ENCODE measurements at regions not wholly inside any gene's neighbourhood (a gene's known extent, or its start where the extent isn't known, plus 50 kb on each side); places are given as distances from the start of the nearest gene placed in this dataset.
"Not testable (repeated sequence)": the region's sequence is repeated elsewhere in the genome, so short reads cannot be mapped to it uniquely, and the experiment has no call there.

DNA sequence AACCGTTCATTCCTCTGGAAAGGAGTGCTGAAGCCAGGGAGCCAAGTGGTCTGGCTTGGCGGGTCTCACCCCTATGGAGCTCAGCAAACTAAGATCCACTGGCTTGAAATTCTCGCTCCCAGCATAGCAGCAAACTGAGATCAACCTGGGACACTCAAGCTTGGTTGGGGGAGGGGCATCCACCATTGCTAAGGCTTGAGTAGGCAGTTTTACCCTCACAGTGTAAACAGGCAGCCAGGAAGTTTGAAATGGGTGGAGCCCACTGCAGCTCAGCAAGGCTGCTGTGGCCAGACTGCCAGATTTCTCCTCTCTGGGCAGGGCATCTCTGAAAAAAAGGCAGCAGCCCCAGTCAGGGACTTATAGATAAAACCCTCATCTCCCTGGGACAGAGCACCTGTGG lies 866.1 kb upstream of the ATXN7L3B start:
- DNase-seq; H3K27me3 ChIP-seq (ENCODE audit: insufficient read depth, low read length); H3K4me1 ChIP-seq (ENCODE audit: insufficient read depth, low read length); H3K27ac Mint-ChIP-seq; POLR2A ChIA-PET (ENCODE audit: partially characterized antibody); H3K27ac ChIP-seq (ENCODE audit: low read depth, low read length); H3K4me3 ChIP-seq (ENCODE audit: low read length in 2 of 2); H3K9me3 ChIP-seq (ENCODE audit: control insufficient read depth in 1 of 2, low read length in 2 of 2); CTCF ChIA-PET (ENCODE audit: partially characterized antibody); H3K27me3 Mint-ChIP-seq; H3K4me1 Mint-ChIP-seq; intact Hi-C loops (cut with micrococcal nuclease); H3K4me3 Mint-ChIP-seq; H3K36me3 Mint-ChIP-seq; H3K36me3 ChIP-seq (ENCODE audit: insufficient read depth, low read length): not testable (repeated sequence)
- peaks cover 2 to 16% (median 10%) of the 10 kb centered on the region in 8 donors for H3K9me3 Mint-ChIP-seq

DNA sequence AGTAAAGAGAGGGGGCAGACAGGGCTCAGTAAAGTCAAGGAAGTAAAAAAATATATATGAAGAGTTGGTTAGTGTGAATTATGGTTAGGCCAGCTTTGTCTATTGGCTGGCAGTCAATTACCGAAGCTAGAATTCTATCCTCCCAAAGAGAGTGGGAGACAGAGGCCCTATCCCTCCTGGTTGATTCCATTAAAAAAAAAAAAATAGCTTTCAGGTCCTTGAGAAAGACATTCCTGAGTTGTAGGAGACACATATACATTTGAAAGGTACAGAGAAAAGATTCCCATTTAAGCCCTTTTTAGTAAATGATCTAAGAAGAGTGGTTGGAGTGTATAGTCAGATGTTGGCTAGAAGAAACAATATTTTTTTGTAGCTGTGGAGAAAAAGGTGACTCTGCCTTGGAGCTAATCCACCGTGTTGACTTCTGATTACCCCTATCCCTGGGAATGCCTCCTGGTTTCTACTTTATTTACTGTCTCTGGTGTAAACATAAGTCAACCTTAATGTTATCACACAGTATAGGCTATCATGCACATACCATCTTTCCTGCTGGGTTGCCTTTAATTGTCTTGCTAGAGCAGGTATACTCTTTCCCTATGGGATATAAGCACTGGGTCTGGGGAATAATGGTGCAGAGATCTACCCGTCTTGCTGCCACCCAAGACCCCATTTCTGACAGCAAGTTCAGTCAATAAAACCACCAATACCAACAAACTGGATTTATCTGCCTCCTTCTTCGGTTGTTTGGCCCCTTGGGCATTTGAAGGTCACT lies 859.9 kb upstream of the ATXN7L3B start:
- intact Hi-C loops (cut with micrococcal nuclease) = no loop called here
- H3K9me3 ChIP-seq (ENCODE audit: control insufficient read depth in 1 of 2, low read length in 2 of 2) = no peaks in the 10 kb centered on the region

DNA sequence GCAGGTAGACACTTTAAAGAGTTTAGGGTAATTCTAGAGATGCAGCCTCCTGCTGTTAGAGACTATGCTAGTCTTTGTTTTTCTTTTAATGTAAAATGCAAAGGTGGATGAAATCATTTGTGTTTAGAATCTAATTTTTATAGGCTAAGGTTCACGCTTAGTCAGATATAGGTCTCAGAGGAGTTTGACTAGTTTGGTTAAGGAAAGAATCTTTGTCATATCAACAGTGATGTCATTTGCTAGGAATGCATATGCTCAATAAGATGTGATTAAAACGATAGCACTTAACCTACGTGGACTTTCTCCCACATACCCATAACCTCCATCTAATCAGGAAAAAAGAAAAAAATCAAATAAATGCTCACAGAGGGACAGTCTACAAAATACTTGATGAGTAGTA lies 859.3 kb upstream of the ATXN7L3B start:
- Mint-ChIP-seq H3K4me1 (no peaks in the 10 kb centered on the region), H3K4me3 (no peak overlapping the region), H3K9me3 (peaks cover 0 to 9% (median 5%) of the 10 kb centered on the region in 8 donors), H3K27ac (no peak overlapping the region), H3K27me3 (no peaks in the 10 kb centered on the region), H3K36me3 (no peaks in the 10 kb centered on the region)
- ChIA-PET POLR2A (ENCODE audit: partially characterized antibody) (no interaction called here), CTCF (ENCODE audit: partially characterized antibody) (no interaction called here)
- Histone ChIP-seq H3K9me3 (ENCODE audit: control insufficient read depth in 1 of 2, low read length in 2 of 2) (no peaks in the 10 kb centered on the region), H3K36me3 (ENCODE audit: insufficient read depth, low read length) (no peaks in the 10 kb centered on the region), H3K4me3 (ENCODE audit: low read length in 2 of 2) (no peak overlapping the region), H3K27me3 (ENCODE audit: insufficient read depth, low read length) (no peaks in the 10 kb centered on the region), H3K4me1 (ENCODE audit: insufficient read depth, low read length) (no peaks in the 10 kb centered on the region), H3K27ac (ENCODE audit: low read depth, low read length) (no peak overlapping the region)
- DNase-seq = no peak
- intact Hi-C loops (cut with micrococcal nuclease) = no loop called here

More for the DNA sequence above, 859.9 kb upstream of the ATXN7L3B start:
- H3K27me3 Mint-ChIP-seq = no peaks in the 10 kb centered on the region
- no peaks in the 10 kb centered on the region for H3K4me1 Mint-ChIP-seq
- POLR2A ChIA-PET (ENCODE audit: partially characterized antibody) = no interaction called here
- Histone ChIP-seq H3K27me3 (ENCODE audit: insufficient read depth, low read length) (no peaks in the 10 kb centered on the region), H3K27ac (ENCODE audit: low read depth, low read length) (no peak overlapping the region), H3K36me3 (ENCODE audit: insufficient read depth, low read length) (no peaks in the 10 kb centered on the region), H3K4me3 (ENCODE audit: low read length in 2 of 2) (no peak overlapping the region), H3K4me1 (ENCODE audit: insufficient read depth, low read length) (no peaks in the 10 kb centered on the region)
- no peaks in the 10 kb centered on the region for H3K36me3 Mint-ChIP-seq
- peaks cover 0 to 9% (median 7%) of the 10 kb centered on the region in 8 donors for H3K9me3 Mint-ChIP-seq
- no peak overlapping the region for H3K27ac Mint-ChIP-seq
- CTCF ChIA-PET (ENCODE audit: partially characterized antibody) = no interaction called here
- no peak for DNase-seq
- H3K4me3 Mint-ChIP-seq = no peak overlapping the region

DNA sequence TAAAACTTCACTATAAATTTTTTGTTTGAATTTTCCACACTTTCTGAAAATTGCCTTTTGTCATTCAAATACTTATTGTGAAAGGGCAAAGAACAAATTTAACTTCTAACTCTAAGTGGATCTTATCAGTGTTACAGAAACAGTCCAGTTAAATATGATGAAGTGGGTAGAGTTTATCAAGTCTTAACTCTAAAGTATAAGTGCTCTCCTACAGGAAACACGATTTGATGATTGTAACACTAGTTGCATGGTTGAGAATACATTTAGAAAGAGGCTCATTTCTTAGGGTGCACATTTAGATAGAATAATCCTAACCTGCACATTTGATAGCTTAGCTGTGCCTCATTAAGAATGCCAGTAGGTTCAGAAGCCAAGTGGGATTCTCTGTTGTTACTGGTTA lies 838.3 kb upstream of the ATXN7L3B start:
- POLR2A ChIA-PET (ENCODE audit: partially characterized antibody) = no interaction called here
- no peaks in the 10 kb centered on the region for H3K36me3 Mint-ChIP-seq
- no peaks in the 10 kb centered on the region for H3K27me3 Mint-ChIP-seq
- no peaks in the 10 kb centered on the region for H3K36me3 ChIP-seq (ENCODE audit: insufficient read depth, low read length)
- no peak for DNase-seq
- H3K9me3 Mint-ChIP-seq = peaks cover 0 to 8% (median 2%) of the 10 kb centered on the region in 8 donors
- CTCF ChIA-PET (ENCODE audit: partially characterized antibody) = no interaction called here
- no peak overlapping the region for H3K27ac ChIP-seq (ENCODE audit: low read depth, low read length)
- intact Hi-C loops (cut with micrococcal nuclease) = no loop called here
- no peak overlapping the region for H3K4me3 ChIP-seq (ENCODE audit: low read length in 2 of 2)
- H3K27me3 ChIP-seq (ENCODE audit: insufficient read depth, low read length) = no peaks in the 10 kb centered on the region
- H3K9me3 ChIP-seq (ENCODE audit: control insufficient read depth in 1 of 2, low read length in 2 of 2) = no peaks in the 10 kb centered on the region
- H3K4me3 Mint-ChIP-seq = no peak overlapping the region
- no peaks in the 10 kb centered on the region for H3K4me1 ChIP-seq (ENCODE audit: insufficient read depth, low read length)
- H3K27ac Mint-ChIP-seq = no peak overlapping the region
- H3K4me1 Mint-ChIP-seq = no peaks in the 10 kb centered on the region

DNA sequence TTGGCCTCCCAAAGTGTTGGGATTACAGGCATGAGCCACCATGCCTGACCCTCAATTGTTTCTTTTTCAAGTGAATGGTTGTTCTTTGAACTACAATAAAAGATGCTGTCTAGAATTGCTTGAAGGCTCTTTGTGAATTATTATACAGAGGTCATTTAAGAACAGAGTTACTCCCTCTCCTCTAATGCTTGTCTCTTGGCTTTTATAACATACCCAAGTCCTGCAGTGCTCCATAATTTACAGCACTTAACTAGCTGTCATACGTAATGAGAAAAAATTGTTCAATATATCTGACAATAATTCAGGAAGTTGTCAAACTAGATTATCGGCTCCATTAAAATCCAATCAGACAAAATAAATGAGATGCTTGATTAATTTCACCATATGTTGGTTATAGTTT lies 823.0 kb upstream of the ATXN7L3B start:
- Histone ChIP-seq H3K36me3 (ENCODE audit: insufficient read depth, low read length) (no peaks in the 10 kb centered on the region), H3K4me3 (ENCODE audit: low read length in 2 of 2) (no peak overlapping the region), H3K9me3 (ENCODE audit: control insufficient read depth in 1 of 2, low read length in 2 of 2) (no peaks in the 10 kb centered on the region), H3K4me1 (ENCODE audit: insufficient read depth, low read length) (no peaks in the 10 kb centered on the region), H3K27me3 (ENCODE audit: insufficient read depth, low read length) (no peaks in the 10 kb centered on the region), H3K27ac (ENCODE audit: low read depth, low read length) (no peak overlapping the region)
- intact Hi-C loops (cut with micrococcal nuclease) = no loop called here
- POLR2A ChIA-PET (ENCODE audit: partially characterized antibody) = no interaction called here
- CTCF ChIA-PET (ENCODE audit: partially characterized antibody) = no interaction called here
- Mint-ChIP-seq H3K36me3 (no peaks in the 10 kb centered on the region), H3K27me3 (no peaks in the 10 kb centered on the region), H3K27ac (no peak overlapping the region), H3K9me3 (no peaks in the 10 kb centered on the region), H3K4me1 (no peaks in the 10 kb centered on the region), H3K4me3 (no peak overlapping the region)
- no peak for DNase-seq

DNA sequence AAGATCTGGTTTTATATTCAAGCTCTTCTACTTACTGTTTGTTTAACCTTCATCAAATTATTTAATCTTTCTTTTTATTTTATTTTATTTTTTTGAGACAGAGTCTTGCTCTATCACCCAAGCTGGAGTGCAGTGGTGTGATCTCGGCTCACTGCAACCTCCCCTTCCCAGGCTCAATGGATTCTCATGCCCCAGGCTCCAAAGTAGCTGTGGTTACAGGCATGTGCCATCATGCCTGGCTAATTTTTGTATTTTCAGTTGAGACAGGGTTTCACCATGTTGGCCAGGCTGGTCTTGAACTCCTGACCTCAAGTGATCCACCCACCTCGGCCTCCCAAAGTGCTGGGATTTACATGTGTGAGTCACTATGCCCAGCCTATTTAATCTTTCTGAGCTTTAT lies 821.5 kb upstream of the ATXN7L3B start:
- H3K4me1 ChIP-seq (ENCODE audit: insufficient read depth, low read length); H3K9me3 Mint-ChIP-seq; H3K27ac Mint-ChIP-seq; H3K27me3 ChIP-seq (ENCODE audit: insufficient read depth, low read length); H3K9me3 ChIP-seq (ENCODE audit: control insufficient read depth in 1 of 2, low read length in 2 of 2); H3K36me3 ChIP-seq (ENCODE audit: insufficient read depth, low read length); H3K36me3 Mint-ChIP-seq; intact Hi-C loops (cut with micrococcal nuclease); H3K27me3 Mint-ChIP-seq; H3K27ac ChIP-seq (ENCODE audit: low read depth, low read length); H3K4me3 ChIP-seq (ENCODE audit: low read length in 2 of 2); DNase-seq; H3K4me3 Mint-ChIP-seq; H3K4me1 Mint-ChIP-seq; POLR2A ChIA-PET (ENCODE audit: partially characterized antibody): not testable (repeated sequence)
- CTCF ChIA-PET (ENCODE audit: partially characterized antibody) = interaction anchor here (0.7 kb wide), 1 partner anchor 516 kb away, joined by 4 read pairs; no protein-coding TSS in a partner anchor

DNA sequence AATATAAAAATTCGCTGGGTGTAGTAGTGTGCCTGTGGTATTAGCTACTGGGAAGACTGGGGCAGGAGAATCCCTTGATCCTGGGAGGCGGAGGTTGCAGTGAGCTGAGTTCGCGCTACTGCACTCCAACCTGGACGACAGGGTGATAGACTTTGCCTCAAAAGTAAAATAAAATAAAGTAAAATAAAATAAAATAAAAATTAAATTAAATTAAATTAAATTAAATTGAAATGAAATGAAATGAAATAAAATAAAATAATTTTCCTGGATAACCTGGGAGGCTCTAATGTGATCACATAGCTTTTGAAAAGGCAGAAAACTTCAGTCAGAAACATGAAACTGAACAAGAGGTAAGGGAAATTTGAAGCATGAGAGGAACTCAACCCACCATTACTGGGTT lies 818.4 kb upstream of the ATXN7L3B start:
- Mint-ChIP-seq H3K27ac (no peak overlapping the region), H3K9me3 (peaks cover 0 to 2% (median 0%) of the 10 kb centered on the region in 8 donors), H3K4me3 (no peak overlapping the region), H3K36me3 (no peaks in the 10 kb centered on the region), H3K27me3 (no peaks in the 10 kb centered on the region), H3K4me1 (no peaks in the 10 kb centered on the region)
- Histone ChIP-seq H3K9me3 (ENCODE audit: control insufficient read depth in 1 of 2, low read length in 2 of 2) (no peaks in the 10 kb centered on the region), H3K4me1 (ENCODE audit: insufficient read depth, low read length) (no peaks in the 10 kb centered on the region), H3K27me3 (ENCODE audit: insufficient read depth, low read length) (no peaks in the 10 kb centered on the region), H3K4me3 (ENCODE audit: low read length in 2 of 2) (no peak overlapping the region), H3K27ac (ENCODE audit: low read depth, low read length) (no peak overlapping the region), H3K36me3 (ENCODE audit: insufficient read depth, low read length) (no peaks in the 10 kb centered on the region)
- ChIA-PET POLR2A (ENCODE audit: partially characterized antibody) (no interaction called here), CTCF (ENCODE audit: partially characterized antibody) (no interaction called here)
- DNase-seq = no peak
- intact Hi-C loops (cut with micrococcal nuclease) = no loop called here

DNA sequence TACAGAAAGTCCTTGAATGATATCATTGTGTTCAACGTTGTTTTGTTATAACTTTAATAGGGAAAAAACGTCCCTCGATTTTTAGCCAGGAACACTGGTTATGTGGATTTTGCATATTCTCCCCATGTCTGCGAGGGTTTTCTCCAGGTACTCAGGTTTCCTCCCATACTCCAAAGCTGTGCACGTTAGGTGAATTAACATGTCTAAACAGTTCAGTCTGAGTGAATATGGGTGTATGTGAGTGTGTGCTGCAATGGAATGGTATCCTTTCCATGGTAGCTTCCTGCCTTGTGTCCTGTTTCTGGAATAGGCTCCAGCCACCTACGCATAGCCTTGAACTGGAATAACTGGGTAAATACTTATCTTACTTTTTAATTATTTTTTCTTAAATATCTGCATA lies 810.8 kb upstream of the ATXN7L3B start:
- intact Hi-C loops (cut with micrococcal nuclease) = no loop called here
- no peaks in the 10 kb centered on the region for H3K4me1 ChIP-seq (ENCODE audit: insufficient read depth, low read length)
- H3K9me3 Mint-ChIP-seq = peaks cover 0 to 4% (median 0%) of the 10 kb centered on the region in 8 donors
- ChIA-PET POLR2A (ENCODE audit: partially characterized antibody) (no interaction called here), CTCF (ENCODE audit: partially characterized antibody) (no interaction called here)
- DNase-seq = no peak
- no peak overlapping the region for H3K27ac ChIP-seq (ENCODE audit: low read depth, low read length)
- H3K36me3 Mint-ChIP-seq = no peaks in the 10 kb centered on the region
- H3K27ac Mint-ChIP-seq = no peak overlapping the region
- no peaks in the 10 kb centered on the region for H3K36me3 ChIP-seq (ENCODE audit: insufficient read depth, low read length)
- H3K4me1 Mint-ChIP-seq = no peaks in the 10 kb centered on the region
- no peaks in the 10 kb centered on the region for H3K27me3 Mint-ChIP-seq
- H3K4me3 Mint-ChIP-seq = no peak overlapping the region
- H3K4me3 ChIP-seq (ENCODE audit: low read length in 2 of 2) = no peak overlapping the region
- no peaks in the 10 kb centered on the region for H3K27me3 ChIP-seq (ENCODE audit: insufficient read depth, low read length)
- H3K9me3 ChIP-seq (ENCODE audit: control insufficient read depth in 1 of 2, low read length in 2 of 2) = no peaks in the 10 kb centered on the region
